Mesothelial cell of epicardium (in vitro differentiated cells): ENCODE measurements at regions not wholly inside any gene's neighbourhood (a gene's known extent, or its start where the extent isn't known, plus 50 kb on each side); places are given as distances from the start of the nearest gene placed in this dataset.

Source experiments
- DNase-seq, 2 experiments: peaks; one replicate each; pipeline ENCODE4 v3.0.0; 2021; ENCODE audit warnings: low spot score in 2 of 2; ENCODE audit not compliant: unreplicated experiment in 2 of 2
- H3K27ac Mint-ChIP-seq: 2 replicates; pipeline ENCODE4 v1.8.0; 2021; ENCODE audit warnings: mixed read lengths
- H3K27me3 Mint-ChIP-seq: 2 replicates; pipeline ENCODE4 v1.8.0; 2021; ENCODE audit warnings: low read depth, mixed read lengths
- H3K36me3 Mint-ChIP-seq: 2 replicates; pipeline ENCODE4 v1.8.0; 2021; ENCODE audit warnings: mixed read lengths
- H3K4me1 Mint-ChIP-seq: 2 replicates; pipeline ENCODE4 v1.8.0; 2021; ENCODE audit warnings: mixed read lengths
- H3K4me3 Mint-ChIP-seq: 2 replicates; pipeline ENCODE4 v1.8.0; 2021; ENCODE audit warnings: mild to moderate bottlenecking, moderate library complexity, mixed read lengths
- H3K9me3 Mint-ChIP-seq: 2 replicates; pipeline ENCODE4 v1.8.0; 2021; ENCODE audit warnings: mixed read lengths
- TF ChIP-seq, protein P1 (sequence below): fragments of 200-600 bp; sonication (generic); IDR thresholded peaks from one replicate; pipeline ENCODE4 v1.5.0; 2021; ENCODE audit warnings: antibody characterized with exemption; ENCODE audit not compliant: unreplicated experiment

DNA sequence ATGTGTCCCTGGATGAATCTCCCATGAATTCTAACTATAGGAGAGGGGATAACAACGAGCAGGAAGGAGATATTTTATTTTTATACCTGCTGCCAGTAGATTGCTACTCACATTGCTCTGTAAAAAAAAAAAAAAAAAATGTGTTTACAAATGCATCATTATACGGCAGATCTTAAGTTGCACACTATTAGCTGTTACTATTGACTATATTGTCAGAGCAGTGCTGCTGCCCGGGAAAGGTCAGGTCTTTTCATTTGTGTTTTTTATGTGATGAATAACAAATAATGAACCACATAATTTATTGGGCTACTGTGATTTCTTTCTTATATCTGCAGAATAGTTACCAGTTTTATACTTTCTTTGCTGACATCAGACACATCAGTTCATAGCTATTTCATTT is 393.3 kb downstream of the C6orf118 start:
- no peak for DNase-seq
- Mint-ChIP-seq H3K4me1 (peaks cover 5% of the 10 kb centered on the region), H3K27ac (no peak overlapping the region), H3K36me3 (no peaks in the 10 kb centered on the region), H3K27me3 (no peaks in the 10 kb centered on the region), H3K4me3 (no peak overlapping the region), H3K9me3 (peaks cover 20% of the 10 kb centered on the region)
- TF ChIP-seq, protein P1, sequence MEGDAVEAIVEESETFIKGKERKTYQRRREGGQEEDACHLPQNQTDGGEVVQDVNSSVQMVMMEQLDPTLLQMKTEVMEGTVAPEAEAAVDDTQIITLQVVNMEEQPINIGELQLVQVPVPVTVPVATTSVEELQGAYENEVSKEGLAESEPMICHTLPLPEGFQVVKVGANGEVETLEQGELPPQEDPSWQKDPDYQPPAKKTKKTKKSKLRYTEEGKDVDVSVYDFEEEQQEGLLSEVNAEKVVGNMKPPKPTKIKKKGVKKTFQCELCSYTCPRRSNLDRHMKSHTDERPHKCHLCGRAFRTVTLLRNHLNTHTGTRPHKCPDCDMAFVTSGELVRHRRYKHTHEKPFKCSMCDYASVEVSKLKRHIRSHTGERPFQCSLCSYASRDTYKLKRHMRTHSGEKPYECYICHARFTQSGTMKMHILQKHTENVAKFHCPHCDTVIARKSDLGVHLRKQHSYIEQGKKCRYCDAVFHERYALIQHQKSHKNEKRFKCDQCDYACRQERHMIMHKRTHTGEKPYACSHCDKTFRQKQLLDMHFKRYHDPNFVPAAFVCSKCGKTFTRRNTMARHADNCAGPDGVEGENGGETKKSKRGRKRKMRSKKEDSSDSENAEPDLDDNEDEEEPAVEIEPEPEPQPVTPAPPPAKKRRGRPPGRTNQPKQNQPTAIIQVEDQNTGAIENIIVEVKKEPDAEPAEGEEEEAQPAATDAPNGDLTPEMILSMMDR: no peak

DNA sequence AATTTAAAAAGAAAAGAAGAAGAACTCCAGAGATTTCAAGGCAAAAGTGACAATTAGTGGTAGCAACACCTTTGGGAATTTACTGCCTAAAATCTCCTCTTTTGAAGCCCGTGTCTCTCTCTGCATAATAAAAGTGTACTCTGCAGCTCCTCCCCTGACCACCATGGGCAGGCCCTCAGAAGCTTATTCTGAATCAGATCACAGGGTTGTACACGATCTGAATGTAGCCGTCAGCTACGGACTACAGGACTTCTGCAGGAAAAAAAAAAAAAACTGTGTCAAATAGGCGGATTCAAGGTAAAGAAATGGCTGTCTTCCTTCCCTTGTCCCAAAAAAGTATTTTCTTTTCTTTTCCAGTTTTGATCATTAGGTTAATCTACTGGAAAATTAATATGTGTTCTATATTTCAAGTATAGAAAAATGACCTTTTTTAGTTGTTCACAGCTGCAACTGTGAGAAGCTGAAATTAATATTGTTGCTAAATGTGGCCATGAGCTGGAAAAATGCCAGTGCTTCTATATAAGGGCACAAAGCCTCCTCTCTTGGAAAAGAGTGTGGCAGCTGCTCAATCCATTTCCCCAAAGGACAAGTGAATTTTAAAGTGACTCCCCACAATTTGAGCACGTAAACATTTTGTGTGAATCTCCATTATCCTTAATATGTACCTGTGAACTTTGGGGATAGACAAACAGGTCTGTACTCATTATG is 397.4 kb downstream of the C6orf118 start:
- Mint-ChIP-seq H3K4me1 (peaks cover 5% of the 10 kb centered on the region), H3K27ac (no peak overlapping the region), H3K9me3 (peaks cover 8% of the 10 kb centered on the region), H3K4me3 (no peak overlapping the region), H3K36me3 (no peaks in the 10 kb centered on the region), H3K27me3 (no peaks in the 10 kb centered on the region)
- TF ChIP-seq, protein P1: no peak
- no peak for DNase-seq

DNA sequence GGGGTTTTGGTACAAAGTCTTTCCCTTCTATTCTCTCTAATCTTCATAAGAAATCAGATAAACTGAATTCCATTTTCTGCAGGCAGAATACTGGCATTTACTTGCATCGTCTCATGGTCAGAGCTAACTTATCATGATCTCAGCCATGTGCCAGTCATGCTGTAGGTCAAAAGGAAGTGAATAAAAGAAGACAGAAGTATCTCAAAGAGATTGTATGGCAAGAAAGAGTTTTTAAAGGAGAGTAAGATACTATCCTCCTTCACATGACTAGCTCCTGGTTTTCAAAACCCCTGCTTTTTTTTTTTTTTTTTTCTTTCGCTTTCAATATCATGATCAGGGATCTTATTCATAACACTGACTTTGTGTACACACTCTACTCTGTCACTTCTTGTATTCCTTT is 398.3 kb downstream of the C6orf118 start:
- peaks cover 3% of the 10 kb centered on the region for H3K9me3 Mint-ChIP-seq
- H3K27me3 Mint-ChIP-seq: no peaks in the 10 kb centered on the region
- peaks cover 5% of the 10 kb centered on the region for H3K4me1 Mint-ChIP-seq
- no peak overlapping the region for H3K4me3 Mint-ChIP-seq
- DNase-seq: no peak
- H3K27ac Mint-ChIP-seq: no peak overlapping the region
- H3K36me3 Mint-ChIP-seq: no peaks in the 10 kb centered on the region
- TF ChIP-seq, protein P1: no peak

- DNase-seq: no peak
- Mint-ChIP-seq H3K9me3 (no peaks in the 10 kb centered on the region), H3K27ac (no peak overlapping the region), H3K27me3 (no peaks in the 10 kb centered on the region), H3K36me3 (no peaks in the 10 kb centered on the region), H3K4me1 (peaks cover 3% of the 10 kb centered on the region), H3K4me3 (no peak overlapping the region)
- TF ChIP-seq, protein P1: no peak
Observed at GRCh38 chr6:164906766-164907165, 402.6 kb downstream of the C6orf118 start.

GRCh38 chr6:164905311-164905710 is 404.1 kb downstream of the C6orf118 start:
- DNase-seq: no peak
- no peaks in the 10 kb centered on the region for H3K36me3 Mint-ChIP-seq
- TF ChIP-seq, protein P1: no peak
- no peaks in the 10 kb centered on the region for H3K27me3 Mint-ChIP-seq
- no peaks in the 10 kb centered on the region for H3K9me3 Mint-ChIP-seq
- H3K4me1 Mint-ChIP-seq: no peaks in the 10 kb centered on the region
- H3K27ac Mint-ChIP-seq: no peak overlapping the region
- no peak overlapping the region for H3K4me3 Mint-ChIP-seq
